ENCODE measurements at regions not wholly inside any gene's neighbourhood (a gene's known extent, or its start where the extent isn't known, plus 50 kb on each side); places are given as distances from the start of the nearest gene placed in this dataset.

DNA sequence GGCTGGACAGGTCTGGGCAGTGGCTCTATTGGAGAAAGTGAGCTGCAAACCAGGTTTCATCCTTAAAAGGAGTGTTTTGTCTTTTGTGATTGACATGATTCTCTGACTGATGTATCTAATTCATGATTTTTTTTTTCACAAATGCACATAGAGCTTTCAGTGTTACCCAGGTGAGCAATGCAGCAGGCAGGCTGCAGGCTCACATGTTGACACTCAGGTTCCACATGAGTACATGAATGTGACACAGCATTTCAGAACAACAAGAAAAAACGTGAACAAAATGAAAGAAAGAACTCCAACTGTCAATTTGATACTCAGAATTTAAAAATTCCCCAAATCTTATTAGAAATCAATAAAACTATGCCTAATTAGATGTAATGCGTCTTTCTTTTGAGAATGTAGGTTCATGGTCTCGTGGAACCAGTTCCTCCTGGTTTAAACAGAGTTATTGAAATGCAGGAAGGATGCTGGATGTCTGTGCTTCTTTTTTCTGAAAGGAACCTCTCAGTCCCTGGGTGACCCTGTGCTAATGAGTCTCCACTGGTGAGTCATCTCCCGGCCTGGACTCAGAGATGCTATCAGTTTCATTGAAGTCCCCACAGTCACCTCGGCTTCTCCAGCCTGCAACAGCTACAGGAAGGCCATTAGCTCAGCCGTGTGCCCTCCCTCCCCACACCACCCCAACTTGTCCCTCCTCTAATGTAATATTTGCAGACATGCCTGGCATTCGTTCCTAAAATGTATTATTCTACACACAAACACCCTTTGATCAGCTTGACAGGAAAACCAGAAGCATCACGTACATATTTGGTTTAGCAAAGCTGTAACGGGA is 430.4 kb downstream of the LPIN1 start:
- Histone ChIP-seq H3K4me3 (ENCODE audit: low read depth in 2 of 2, low read length in 2 of 2) (no peak overlapping the region), H3K27ac (ENCODE audit: low read length) (peak overlapping the region; percentile 65), H3K36me3 (ENCODE audit: control insufficient read depth, insufficient read depth, low read length) (no peaks in the 10 kb centered on the region), H3K9me3 (ENCODE audit: control insufficient read depth, insufficient read depth, low read depth, low read length) (no peaks in the 10 kb centered on the region), H3K4me1 (ENCODE audit: control insufficient read depth, insufficient read depth, low read length) (peaks cover 14% of the 10 kb centered on the region), H3K27me3 (ENCODE audit: control insufficient read depth, insufficient read depth, low read length) (no peaks in the 10 kb centered on the region)
- TF ChIP-seq CTCF (IDR thresholded peaks at IDR 0.05) (no peak), TCF7L2 (IDR thresholded peaks at IDR 0.05; ENCODE audit: low read depth, low read length) (peak; percentile 58), SIN3A (IDR thresholded peaks at IDR 0.05; ENCODE audit: borderline replicate concordance, insufficient read depth, low read depth, low read length) (no peak), POLR2AphosphoS5 (IDR thresholded peaks at IDR 0.05; ENCODE audit: low read depth, low read length) (no peak), REST (IDR thresholded peaks at IDR 0.05; ENCODE audit: insufficient read depth in 1 of 2, low read depth in 2 of 2, low read length in 1 of 2) (no peak)
- no TSS peak for BruUV-seq (replicated peaks)
- ChIA-PET POLR2A (no interaction called here), CTCF (interaction anchor here (0.6 kb wide), 1 partner anchor 17 kb away, joined by 4 read pairs; no protein-coding TSS in a partner anchor)
- in situ Hi-C loops (cut with HindIII; ENCODE audit: low pct_unique_long_range_greater_than_20kb, low sequenced_read_pairs) (no loop called here), intact Hi-C loops (cut with micrococcal nuclease; ENCODE audit: unreplicated experiment) (loop anchor here (10.0 kb wide), 1 partner anchor 538 kb away; the partner anchor contains the start of gene TRIB2)
- ATAC-seq, result peak; percentile 96
- DNase-seq (ENCODE audit: low read depth, low spot score), result peak; percentile 48

GRCh38 chr2:12177455-12178288 is 431.2 kb downstream of the LPIN1 start:
- ATAC-seq (peak; percentile 68), DNase-seq (ENCODE audit: low read depth, low spot score) (no peak)
- ChIA-PET POLR2A (no interaction called here), CTCF (interaction anchor here (0.6 kb wide), 1 partner anchor 18 kb away, joined by 4 read pairs; no protein-coding TSS in a partner anchor)
- Histone ChIP-seq H3K27me3 (ENCODE audit: control insufficient read depth, insufficient read depth, low read length) (no peaks in the 10 kb centered on the region), H3K4me3 (ENCODE audit: low read depth in 2 of 2, low read length in 2 of 2) (no peak overlapping the region), H3K36me3 (ENCODE audit: control insufficient read depth, insufficient read depth, low read length) (no peaks in the 10 kb centered on the region), H3K9me3 (ENCODE audit: control insufficient read depth, insufficient read depth, low read depth, low read length) (no peaks in the 10 kb centered on the region), H3K4me1 (ENCODE audit: control insufficient read depth, insufficient read depth, low read length) (peaks cover 14% of the 10 kb centered on the region), H3K27ac (ENCODE audit: low read length) (peak overlapping the region; percentile 64)
- TF ChIP-seq TCF7L2 (IDR thresholded peaks at IDR 0.05; ENCODE audit: low read depth, low read length) (no peak), REST (IDR thresholded peaks at IDR 0.05; ENCODE audit: insufficient read depth in 1 of 2, low read depth in 2 of 2, low read length in 1 of 2) (no peak), SIN3A (IDR thresholded peaks at IDR 0.05; ENCODE audit: borderline replicate concordance, insufficient read depth, low read depth, low read length) (no peak), CTCF (IDR thresholded peaks at IDR 0.05) (no peak), POLR2AphosphoS5 (IDR thresholded peaks at IDR 0.05; ENCODE audit: low read depth, low read length) (no peak)
- in situ Hi-C loops (cut with HindIII; ENCODE audit: low pct_unique_long_range_greater_than_20kb, low sequenced_read_pairs) (no loop called here), intact Hi-C loops (cut with micrococcal nuclease; ENCODE audit: unreplicated experiment) (loop anchor here (10.0 kb wide), 1 partner anchor 537 kb away; the partner anchor contains the start of gene TRIB2)
- no TSS peak for BruUV-seq (replicated peaks)

All from Panc1 (cell line).